HepG2 (cell line): ENCODE measurements at regions not wholly inside any gene's neighbourhood (a gene's known extent, or its start where the extent isn't known, plus 50 kb on each side); places are given as distances from the start of the nearest gene placed in this dataset.

Experiments used
- KDM6A ChIP-seq: IDR thresholded peaks from 2 replicates; pipeline ENCODE4 v1.6.1; 2016; ENCODE audit warnings: low read depth
- NFE2L2 ChIP-seq: fragments of 150-350 bp; IDR thresholded peaks from 2 replicates; pipeline ENCODE4 v1.6.1; 2014; ENCODE audit warnings: low read length
- U2AF2 ChIP-seq: fragments of 200-400 bp; formaldehyde crosslinking; IDR thresholded peaks from 2 replicates; pipeline ENCODE4 v1.6.1; 2017; ENCODE audit warnings: low read depth, mild to moderate bottlenecking, low read length
- ZBTB21 ChIP-seq: sonication (generic); formaldehyde crosslinking; IDR thresholded peaks from 2 replicates; pipeline ENCODE4 v1.4.0; 2020; ENCODE audit warnings: missing genetic modification reagents
- ZBTB7A ChIP-seq: sonication (generic); formaldehyde crosslinking; IDR thresholded peaks from 2 replicates; pipeline ENCODE4 v1.8.0; 2022; ENCODE audit warnings: mild to moderate bottlenecking, missing genetic modification reagents
- ZC3H13 ChIP-seq: sonication (generic); formaldehyde crosslinking; IDR thresholded peaks from 2 replicates; pipeline ENCODE4 v1.8.1; 2023; ENCODE audit warnings: mild to moderate bottlenecking, missing genetic modification reagents, moderate library complexity
- ZNF138 ChIP-seq: sonication (generic); formaldehyde crosslinking; IDR thresholded peaks from 2 replicates; pipeline ENCODE4 v1.5.0; 2020; ENCODE audit warnings: mild to moderate bottlenecking, low read depth, missing genetic modification reagents
- TF ChIP-seq, protein P1 (sequence below): sonication (generic); formaldehyde crosslinking; IDR thresholded peaks from 2 replicates; pipeline ENCODE4 v1.5.1; 2020; ENCODE audit warnings: mild to moderate bottlenecking, missing genetic modification reagents, borderline replicate concordance
- TF ChIP-seq, protein P2 (sequence below): sonication (generic); formaldehyde crosslinking; IDR thresholded peaks from 2 replicates; pipeline ENCODE4 v1.9.0; 2021; ENCODE audit warnings: missing genetic modification reagents, mild to moderate bottlenecking, borderline replicate concordance
- TF ChIP-seq, protein P3 (sequence below): sonication (generic); formaldehyde crosslinking; IDR thresholded peaks from 2 replicates; pipeline ENCODE4 v1.4.0; 2020; ENCODE audit warnings: mild to moderate bottlenecking, missing genetic modification reagents, borderline replicate concordance
- TF ChIP-seq, protein P4 (sequence below), 2 experiments: fragments of 450-650 bp in 1 of 2; sonication (generic) in 1 of 2; formaldehyde crosslinking; IDR thresholded peaks; 2 replicates each; pipeline versions ENCODE4 v1.5.0 to v1.8.0; 2020 to 2022; ENCODE audit warnings: mild to moderate bottlenecking in 1 of 2, missing genetic modification reagents in 1 of 2

DNA sequence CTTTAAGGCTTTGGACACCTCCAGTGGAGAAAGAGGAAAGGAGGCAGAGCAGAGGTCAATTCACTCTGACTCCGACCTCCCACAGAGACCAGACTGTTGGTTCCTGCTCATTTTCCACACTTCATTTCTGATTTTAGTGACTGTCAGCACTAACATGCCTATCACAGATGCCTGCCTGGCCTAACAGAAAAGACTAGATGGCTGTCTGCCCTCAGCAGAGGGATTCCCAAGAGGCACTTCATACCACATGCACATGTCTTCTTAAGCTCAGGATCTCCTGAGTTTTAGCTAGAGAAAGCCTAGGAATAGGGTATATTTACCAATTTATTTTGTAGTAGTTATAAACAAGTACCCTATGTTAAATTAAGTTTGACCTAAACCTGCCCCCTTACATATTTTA, 336.0 kb downstream of the ENC1 start (continued):
- TF ChIP-seq, protein P1, sequence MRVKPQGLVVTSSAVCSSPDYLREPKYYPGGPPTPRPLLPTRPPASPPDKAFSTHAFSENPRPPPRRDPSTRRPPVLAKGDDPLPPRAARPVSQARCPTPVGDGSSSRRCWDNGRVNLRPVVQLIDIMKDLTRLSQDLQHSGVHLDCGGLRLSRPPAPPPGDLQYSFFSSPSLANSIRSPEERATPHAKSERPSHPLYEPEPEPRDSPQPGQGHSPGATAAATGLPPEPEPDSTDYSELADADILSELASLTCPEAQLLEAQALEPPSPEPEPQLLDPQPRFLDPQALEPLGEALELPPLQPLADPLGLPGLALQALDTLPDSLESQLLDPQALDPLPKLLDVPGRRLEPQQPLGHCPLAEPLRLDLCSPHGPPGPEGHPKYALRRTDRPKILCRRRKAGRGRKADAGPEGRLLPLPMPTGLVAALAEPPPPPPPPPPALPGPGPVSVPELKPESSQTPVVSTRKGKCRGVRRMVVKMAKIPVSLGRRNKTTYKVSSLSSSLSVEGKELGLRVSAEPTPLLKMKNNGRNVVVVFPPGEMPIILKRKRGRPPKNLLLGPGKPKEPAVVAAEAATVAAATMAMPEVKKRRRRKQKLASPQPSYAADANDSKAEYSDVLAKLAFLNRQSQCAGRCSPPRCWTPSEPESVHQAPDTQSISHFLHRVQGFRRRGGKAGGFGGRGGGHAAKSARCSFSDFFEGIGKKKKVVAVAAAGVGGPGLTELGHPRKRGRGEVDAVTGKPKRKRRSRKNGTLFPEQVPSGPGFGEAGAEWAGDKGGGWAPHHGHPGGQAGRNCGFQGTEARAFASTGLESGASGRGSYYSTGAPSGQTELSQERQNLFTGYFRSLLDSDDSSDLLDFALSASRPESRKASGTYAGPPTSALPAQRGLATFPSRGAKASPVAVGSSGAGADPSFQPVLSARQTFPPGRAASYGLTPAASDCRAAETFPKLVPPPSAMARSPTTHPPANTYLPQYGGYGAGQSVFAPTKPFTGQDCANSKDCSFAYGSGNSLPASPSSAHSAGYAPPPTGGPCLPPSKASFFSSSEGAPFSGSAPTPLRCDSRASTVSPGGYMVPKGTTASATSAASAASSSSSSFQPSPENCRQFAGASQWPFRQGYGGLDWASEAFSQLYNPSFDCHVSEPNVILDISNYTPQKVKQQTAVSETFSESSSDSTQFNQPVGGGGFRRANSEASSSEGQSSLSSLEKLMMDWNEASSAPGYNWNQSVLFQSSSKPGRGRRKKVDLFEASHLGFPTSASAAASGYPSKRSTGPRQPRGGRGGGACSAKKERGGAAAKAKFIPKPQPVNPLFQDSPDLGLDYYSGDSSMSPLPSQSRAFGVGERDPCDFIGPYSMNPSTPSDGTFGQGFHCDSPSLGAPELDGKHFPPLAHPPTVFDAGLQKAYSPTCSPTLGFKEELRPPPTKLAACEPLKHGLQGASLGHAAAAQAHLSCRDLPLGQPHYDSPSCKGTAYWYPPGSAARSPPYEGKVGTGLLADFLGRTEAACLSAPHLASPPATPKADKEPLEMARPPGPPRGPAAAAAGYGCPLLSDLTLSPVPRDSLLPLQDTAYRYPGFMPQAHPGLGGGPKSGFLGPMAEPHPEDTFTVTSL: no peak
- TF ChIP-seq, protein P2, sequence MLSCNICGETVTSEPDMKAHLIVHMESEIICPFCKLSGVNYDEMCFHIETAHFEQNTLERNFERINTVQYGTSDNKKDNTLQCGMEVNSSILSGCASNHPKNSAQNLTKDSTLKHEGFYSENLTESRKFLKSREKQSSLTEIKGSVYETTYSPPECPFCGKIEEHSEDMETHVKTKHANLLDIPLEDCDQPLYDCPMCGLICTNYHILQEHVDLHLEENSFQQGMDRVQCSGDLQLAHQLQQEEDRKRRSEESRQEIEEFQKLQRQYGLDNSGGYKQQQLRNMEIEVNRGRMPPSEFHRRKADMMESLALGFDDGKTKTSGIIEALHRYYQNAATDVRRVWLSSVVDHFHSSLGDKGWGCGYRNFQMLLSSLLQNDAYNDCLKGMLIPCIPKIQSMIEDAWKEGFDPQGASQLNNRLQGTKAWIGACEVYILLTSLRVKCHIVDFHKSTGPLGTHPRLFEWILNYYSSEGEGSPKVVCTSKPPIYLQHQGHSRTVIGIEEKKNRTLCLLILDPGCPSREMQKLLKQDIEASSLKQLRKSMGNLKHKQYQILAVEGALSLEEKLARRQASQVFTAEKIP (CRISPR knock-in tag): no peak
- TF ChIP-seq, protein P3, sequence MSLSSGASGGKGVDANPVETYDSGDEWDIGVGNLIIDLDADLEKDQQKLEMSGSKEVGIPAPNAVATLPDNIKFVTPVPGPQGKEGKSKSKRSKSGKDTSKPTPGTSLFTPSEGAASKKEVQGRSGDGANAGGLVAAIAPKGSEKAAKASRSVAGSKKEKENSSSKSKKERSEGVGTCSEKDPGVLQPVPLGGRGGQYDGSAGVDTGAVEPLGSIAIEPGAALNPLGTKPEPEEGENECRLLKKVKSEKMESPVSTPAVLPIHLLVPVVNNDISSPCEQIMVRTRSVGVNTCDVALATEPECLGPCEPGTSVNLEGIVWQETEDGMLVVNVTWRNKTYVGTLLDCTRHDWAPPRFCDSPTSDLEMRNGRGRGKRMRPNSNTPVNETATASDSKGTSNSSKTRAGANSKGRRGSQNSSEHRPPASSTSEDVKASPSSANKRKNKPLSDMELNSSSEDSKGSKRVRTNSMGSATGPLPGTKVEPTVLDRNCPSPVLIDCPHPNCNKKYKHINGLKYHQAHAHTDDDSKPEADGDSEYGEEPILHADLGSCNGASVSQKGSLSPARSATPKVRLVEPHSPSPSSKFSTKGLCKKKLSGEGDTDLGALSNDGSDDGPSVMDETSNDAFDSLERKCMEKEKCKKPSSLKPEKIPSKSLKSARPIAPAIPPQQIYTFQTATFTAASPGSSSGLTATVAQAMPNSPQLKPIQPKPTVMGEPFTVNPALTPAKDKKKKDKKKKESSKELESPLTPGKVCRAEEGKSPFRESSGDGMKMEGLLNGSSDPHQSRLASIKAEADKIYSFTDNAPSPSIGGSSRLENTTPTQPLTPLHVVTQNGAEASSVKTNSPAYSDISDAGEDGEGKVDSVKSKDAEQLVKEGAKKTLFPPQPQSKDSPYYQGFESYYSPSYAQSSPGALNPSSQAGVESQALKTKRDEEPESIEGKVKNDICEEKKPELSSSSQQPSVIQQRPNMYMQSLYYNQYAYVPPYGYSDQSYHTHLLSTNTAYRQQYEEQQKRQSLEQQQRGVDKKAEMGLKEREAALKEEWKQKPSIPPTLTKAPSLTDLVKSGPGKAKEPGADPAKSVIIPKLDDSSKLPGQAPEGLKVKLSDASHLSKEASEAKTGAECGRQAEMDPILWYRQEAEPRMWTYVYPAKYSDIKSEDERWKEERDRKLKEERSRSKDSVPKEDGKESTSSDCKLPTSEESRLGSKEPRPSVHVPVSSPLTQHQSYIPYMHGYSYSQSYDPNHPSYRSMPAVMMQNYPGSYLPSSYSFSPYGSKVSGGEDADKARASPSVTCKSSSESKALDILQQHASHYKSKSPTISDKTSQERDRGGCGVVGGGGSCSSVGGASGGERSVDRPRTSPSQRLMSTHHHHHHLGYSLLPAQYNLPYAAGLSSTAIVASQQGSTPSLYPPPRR (CRISPR knock-in tag): no peak
- no peak for TF ChIP-seq ZBTB7A (CRISPR knock-in tag)
- TF ChIP-seq U2AF2: no peak
- TF ChIP-seq, protein P4, sequence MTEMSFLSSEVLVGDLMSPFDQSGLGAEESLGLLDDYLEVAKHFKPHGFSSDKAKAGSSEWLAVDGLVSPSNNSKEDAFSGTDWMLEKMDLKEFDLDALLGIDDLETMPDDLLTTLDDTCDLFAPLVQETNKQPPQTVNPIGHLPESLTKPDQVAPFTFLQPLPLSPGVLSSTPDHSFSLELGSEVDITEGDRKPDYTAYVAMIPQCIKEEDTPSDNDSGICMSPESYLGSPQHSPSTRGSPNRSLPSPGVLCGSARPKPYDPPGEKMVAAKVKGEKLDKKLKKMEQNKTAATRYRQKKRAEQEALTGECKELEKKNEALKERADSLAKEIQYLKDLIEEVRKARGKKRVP (CRISPR knock-in tag; IDR thresholded peaks at IDR 0.05): no peak
- TF ChIP-seq ZBTB21 (CRISPR knock-in tag): no peak
- no peak for TF ChIP-seq NFE2L2
- no peak for TF ChIP-seq KDM6A (CRISPR knock-in tag)
- TF ChIP-seq ZC3H13 (CRISPR knock-in tag): no peak
- no peak for TF ChIP-seq ZNF138 (CRISPR knock-in tag)
- TF ChIP-seq, all 625 proteins: peak for 0
